GM21717 (cell line): ENCODE measurements at regions not wholly inside any gene's neighbourhood (a gene's known extent, or its start where the extent isn't known, plus 50 kb on each side); places are given as distances from the start of the nearest gene placed in this dataset.

ENCODE experiments used
- ATAC-seq: cut with Tn5 transposase; IDR thresholded peaks from one replicate; pipeline ENCODE4 v1.9.1; 2021; ENCODE audit warnings: mild to moderate bottlenecking, moderate library complexity; ENCODE audit not compliant: unreplicated experiment

- no peak for ATAC-seq
Observed at GRCh38 chr12:85669911-85670310, 166.3 kb downstream of the RASSF9 start.

DNA sequence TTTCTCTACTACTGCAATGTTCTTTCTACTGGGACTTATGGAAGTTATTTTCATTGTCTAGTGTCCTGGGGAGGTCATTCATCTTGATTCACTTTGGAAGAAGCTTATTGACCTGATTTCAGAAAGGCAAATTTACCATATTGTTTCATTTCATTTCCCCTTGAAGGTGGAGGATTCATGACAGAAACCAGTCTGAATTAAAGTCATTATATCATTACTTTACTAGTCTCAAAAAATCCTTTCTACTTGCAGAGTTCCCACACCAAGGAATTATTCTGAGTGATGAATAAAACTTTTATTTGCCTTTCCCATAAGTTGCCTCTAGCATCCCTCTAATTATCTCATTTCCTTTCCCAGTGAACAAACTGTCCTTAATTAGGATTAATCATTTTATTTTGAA lies 163.8 kb downstream of the RASSF9 start:
- no peak for ATAC-seq

- no peak for ATAC-seq
Observed at GRCh38 chr12:85673921-85674420, 162.2 kb downstream of the RASSF9 start.

GRCh38 chr12:85676816-85677749 lies 159.1 kb downstream of the RASSF9 start:
- no peak for ATAC-seq

DNA sequence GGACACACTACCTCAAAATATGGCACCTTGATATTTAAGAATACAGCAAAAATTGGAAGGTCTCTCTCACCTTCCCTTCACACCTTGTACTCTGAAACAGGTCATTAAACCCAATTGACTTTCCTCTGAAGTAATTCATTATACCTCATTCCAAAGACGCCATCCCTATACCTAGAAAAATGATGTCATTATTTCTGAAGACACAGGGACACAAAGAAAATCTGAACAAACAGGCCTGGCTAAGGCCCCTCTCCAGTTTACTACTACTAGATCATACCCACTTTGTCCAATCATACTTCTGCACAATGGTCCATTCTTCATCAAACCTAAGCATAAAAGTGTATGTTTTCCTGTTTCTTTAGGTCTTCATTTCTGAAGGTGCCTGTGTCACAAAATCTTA lies 156.9 kb downstream of the RASSF9 start:
- no peak for ATAC-seq

DNA sequence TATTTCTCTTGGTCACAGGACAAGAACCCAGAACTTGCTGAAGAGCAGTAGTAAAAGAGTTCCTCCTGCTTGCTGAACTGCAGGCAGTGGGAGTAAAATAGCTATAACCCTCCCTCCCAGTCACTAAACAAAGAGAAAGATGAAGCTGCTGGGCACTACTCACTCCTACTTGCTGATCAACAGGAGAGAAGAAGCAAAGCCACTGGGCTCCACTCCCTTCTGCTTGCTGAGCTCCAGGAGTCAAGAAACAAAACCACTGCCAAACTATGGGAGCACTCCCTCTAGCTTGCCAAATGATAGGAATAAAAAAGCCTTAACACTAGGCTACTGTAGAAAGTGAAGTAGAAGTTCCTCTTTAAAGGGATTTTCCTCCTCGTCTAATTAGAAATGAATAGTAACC lies 155.3 kb downstream of the RASSF9 start:
- ATAC-seq = no peak

- ATAC-seq = no peak
Observed at GRCh38 chr12:85681333-85681732, 154.9 kb downstream of the RASSF9 start.

GRCh38 chr12:85683051-85683450 lies 153.2 kb downstream of the RASSF9 start:
- no peak for ATAC-seq

- ATAC-seq = no peak
Observed at GRCh38 chr12:85688837-85689236, 147.4 kb downstream of the RASSF9 start.

DNA sequence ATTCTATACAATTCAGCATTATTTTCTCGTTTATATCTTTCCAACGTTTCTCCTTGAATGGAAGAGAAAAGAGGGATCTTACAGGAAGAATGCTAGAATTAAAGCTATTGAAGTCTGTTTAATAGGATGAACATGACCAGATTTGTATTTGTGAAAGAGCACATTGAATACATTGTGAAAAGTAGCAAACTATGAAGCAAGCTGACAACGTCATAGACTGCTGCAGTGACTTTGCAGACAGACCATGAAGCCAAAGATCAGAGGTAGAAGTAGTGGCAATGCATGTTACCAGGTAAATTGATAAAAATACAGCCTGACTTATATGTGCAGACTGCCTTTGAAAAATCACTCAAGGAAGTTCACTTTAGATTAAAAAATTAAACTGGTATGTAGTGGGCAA lies 146.1 kb downstream of the RASSF9 start:
- ATAC-seq = no peak

DNA sequence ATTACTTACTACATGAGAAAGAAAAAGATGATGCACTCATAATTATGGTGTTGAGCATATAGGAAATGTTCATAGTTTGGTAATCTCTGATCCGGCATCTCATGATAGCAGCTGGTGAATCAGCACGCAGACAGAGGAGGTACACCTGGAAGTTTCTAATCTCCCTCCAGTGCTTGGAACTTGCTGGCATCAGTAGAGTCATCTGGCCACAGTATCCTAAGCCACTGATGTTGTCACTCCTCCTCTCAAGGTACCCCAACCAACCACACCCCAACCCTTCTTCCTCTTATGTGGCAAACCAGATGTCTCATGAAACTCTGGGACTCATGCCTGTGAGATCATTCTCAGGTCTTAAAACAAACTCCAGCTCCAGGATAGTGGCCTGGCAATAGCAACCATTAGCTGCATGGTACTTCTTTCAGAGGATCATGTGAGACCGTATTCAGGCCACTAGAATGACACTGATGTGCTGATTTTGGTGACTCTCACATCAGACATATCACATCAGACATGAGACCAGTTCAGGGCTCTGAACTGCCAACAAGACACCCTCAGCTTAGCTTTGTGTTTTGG lies 143.0 kb downstream of the RASSF9 start:
- ATAC-seq = no peak

DNA sequence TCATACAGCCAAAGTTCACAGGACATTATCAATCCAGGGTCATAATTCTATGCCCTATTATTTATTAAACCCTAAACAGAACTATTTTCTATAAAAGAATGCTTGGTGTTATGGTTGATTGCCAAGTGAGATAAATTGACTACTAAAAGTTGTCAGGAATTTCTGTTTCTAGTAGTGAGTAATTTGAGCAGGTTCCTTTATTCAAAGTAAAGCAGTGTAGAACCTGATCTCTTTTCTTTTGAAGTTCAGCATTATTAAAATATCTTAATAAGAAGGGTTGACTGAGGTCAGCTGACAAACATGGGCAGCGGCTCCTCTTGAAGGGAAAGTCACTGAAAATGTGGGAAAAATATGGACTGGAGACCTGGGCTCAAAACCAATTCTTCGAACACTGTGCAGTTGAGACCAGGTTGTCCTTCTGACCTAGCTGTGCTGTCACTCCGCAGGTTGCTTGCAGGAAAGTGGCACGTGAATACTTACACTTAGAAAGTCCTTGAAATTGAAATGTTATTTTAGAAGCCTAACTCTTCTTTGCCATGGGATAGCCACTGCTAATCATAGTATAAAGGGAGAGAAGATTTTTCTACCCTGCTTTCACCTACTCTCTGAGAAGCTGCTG lies 141.0 kb downstream of the RASSF9 start:
- no peak for ATAC-seq

DNA sequence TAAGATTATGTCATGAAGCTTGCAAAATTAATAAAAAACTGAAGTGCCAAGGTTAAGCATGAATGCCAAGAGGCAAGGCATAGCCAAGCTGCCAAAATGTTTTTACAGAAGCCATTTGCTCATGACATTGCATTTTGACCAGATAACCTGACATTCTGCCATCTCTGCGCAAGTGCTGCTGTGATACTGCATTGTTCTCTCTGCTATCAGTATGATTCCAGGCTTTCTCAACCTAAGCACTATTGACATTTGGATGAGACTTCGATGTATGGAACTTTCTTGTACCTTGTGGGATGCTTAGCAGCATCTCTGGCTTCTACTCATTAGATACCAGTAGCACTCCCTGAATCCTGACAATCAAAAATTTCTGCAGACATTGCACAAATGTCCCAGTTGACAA lies 139.2 kb downstream of the RASSF9 start:
- ATAC-seq = no peak

- no peak for ATAC-seq
Observed at GRCh38 chr12:85698937-85699336, 137.3 kb downstream of the RASSF9 start.

DNA sequence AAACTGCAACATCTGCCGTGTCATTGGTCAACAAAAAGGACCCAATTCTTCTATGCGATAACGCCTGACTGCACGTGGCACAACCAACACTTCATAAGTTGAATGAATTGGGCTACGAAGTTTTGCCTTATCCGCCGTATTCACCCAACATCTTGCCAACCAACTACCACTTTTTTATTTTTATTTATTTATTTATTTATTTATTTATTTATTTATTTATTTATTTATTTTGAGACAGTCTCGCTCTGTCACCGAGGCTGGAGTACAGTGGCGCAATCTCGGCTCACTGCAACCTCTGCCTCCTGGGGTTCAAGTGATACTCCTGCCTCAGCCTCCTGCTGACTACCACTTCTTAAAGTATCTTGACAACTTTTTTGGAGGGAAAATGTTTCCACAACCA lies 127.4 kb downstream of the RASSF9 start:
- no peak for ATAC-seq

GRCh38 chr12:85711735-85712390 lies 124.3 kb downstream of the RASSF9 start:
- ATAC-seq = no peak

DNA sequence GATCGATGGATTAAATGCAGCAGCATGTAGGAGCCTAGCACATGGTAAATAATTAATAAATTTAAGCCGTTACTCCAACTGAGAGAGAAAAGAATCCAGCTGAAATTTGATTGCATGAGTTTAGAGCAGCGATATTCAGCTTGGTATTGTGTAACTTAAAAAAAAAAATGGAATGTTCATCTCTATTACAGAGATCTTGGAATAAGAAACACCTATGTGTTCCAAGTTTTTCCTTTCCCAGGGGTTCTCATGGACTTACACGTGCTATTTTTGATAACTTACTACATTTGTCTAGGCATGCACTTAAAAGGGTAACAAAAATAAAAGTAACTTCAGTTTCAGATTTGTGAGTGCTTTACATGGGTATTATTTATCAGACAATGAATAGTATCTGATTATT lies 122.8 kb downstream of the RASSF9 start:
- ATAC-seq = no peak

- ATAC-seq = no peak
Observed at GRCh38 chr12:85714425-85714824, 121.8 kb downstream of the RASSF9 start.

DNA sequence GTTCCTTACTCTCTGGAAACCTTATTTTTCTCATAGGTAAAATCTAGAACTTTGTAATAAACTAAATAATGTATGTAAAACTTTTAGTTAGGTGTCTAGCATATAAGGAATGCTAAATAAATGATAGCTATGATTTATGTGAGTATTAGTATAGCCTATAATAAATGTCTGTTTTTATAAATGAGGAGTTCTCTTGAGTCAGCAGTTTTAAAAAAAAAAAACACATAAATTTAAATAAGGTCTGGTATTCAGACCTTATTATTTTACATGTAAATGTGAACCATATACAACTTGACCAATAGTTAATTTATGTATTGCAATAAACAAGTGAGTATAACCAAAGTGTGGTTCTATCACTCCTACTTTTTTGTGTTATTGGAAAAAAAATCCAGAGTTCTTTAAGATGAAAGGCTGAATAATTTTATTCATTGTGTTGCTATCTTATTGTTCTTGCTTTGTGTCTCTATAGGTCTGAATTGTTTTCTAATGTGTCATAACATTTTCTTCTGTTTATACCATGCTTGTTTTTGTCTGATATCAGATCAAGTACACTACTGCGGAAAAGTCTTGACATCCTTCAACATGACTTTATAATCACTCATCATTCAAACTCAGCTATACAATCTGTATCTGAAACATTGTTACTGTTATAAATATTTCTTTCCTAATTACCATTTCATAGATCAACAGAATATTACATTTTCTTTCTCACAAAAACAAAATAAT lies 115.7 kb downstream of the RASSF9 start:
- ATAC-seq = no peak

DNA sequence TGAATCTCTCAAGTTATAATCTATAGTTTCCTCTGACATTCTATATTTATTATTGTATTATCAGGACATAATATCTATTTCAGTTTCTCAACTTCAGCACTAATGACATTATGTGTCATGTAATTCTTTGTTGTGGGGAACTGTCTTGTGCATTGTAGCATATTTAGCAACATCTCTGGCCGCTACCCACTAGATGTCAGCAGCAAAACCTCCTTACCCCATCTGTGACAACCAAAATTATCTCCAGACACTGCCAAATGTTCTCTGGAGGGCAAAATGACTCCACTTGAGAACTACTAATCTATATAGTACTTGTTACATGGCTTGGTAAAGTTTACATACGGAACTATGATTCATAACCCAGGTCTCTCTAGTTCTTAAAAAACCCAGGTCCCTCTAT lies 110.2 kb downstream of the RASSF9 start:
- ATAC-seq = no peak
